ENCODE measurements at regions not wholly inside any gene's neighbourhood (a gene's known extent, or its start where the extent isn't known, plus 50 kb on each side); places are given as distances from the start of the nearest gene placed in this dataset.

GRCh38 chr2:6692056-6692455, 173.7 kb downstream of the CMPK2 start (continued):
- TF ChIP-seq ZBTB40 (IDR thresholded peaks at IDR 0.05) (no peak), ZBTB40 (CRISPR knock-in tag; IDR thresholded peaks at IDR 0.05) (no peak), ZNF710 (CRISPR knock-in tag; IDR thresholded peaks at IDR 0.05; ENCODE audit: borderline replicate concordance) (no peak), FOXA1 (IDR thresholded peaks at IDR 0.05) (no peak), FOXA1 (CRISPR knock-in tag; IDR thresholded peaks at IDR 0.05) (no peak), SUZ12 (IDR thresholded peaks at IDR 0.05; ENCODE audit: low read depth, low read length) (no peak), EHMT2 (IDR thresholded peaks at IDR 0.05; ENCODE audit: borderline replicate concordance, low read depth, low read length) (no peak)

Data from HepG2 (cell line).